Activated T-cell treated with anti-CD3 and anti-CD28 coated beads, Interleukin-2, amount 50 U/mL, for 24 hours (primary cell): ENCODE measurements at regions not wholly inside any gene's neighbourhood (a gene's known extent, or its start where the extent isn't known, plus 50 kb on each side); places are given as distances from the start of the nearest gene placed in this dataset.
"Not testable (repeated sequence)": the region's sequence is repeated elsewhere in the genome, so short reads cannot be mapped to it uniquely, and the experiment has no call there.

ENCODE experiments used
- DNase-seq: peaks from one replicate; pipeline ENCODE4 v3.0.0-alpha.2; 2020
- H3K27ac Mint-ChIP-seq: 2 replicates; pipeline ENCODE4 v1.8.0; 2020; ENCODE audit warnings: mild to moderate bottlenecking, mixed read lengths
- H3K27me3 Mint-ChIP-seq: 2 replicates; pipeline ENCODE4 v1.8.0; 2020; ENCODE audit warnings: mixed read lengths
- H3K36me3 Mint-ChIP-seq: 2 replicates; pipeline ENCODE4 v1.8.0; 2020; ENCODE audit warnings: low read depth, mixed read lengths
- H3K4me1 Mint-ChIP-seq: 2 replicates; pipeline ENCODE4 v1.8.0; 2020; ENCODE audit warnings: low read depth, mixed read lengths
- H3K4me3 Mint-ChIP-seq: 2 replicates; pipeline ENCODE4 v1.8.0; 2020; ENCODE audit warnings: mild to moderate bottlenecking, moderate library complexity, mixed read lengths
- H3K9me3 Mint-ChIP-seq: 2 replicates; pipeline ENCODE4 v1.8.0; 2020; ENCODE audit warnings: mixed read lengths

GRCh38 chr18:23311351-23312121 is 141.6 kb upstream of the RIOK3 start:
- Mint-ChIP-seq H3K36me3 (peaks cover 5% of the 10 kb centered on the region), H3K27ac (no peak overlapping the region)
- no peak for DNase-seq

GRCh38 chr18:23313379-23313778 is 139.7 kb upstream of the RIOK3 start:
- Mint-ChIP-seq H3K27me3 (no peaks in the 10 kb centered on the region), H3K36me3 (peaks cover 5% of the 10 kb centered on the region)
- DNase-seq, result no peak

More at GRCh38 chr18:23311351-23312121, 141.6 kb upstream of the RIOK3 start:
- Mint-ChIP-seq H3K4me1 (peaks cover 30% of the 10 kb centered on the region), H3K9me3 (no peaks in the 10 kb centered on the region), H3K27me3 (no peaks in the 10 kb centered on the region), H3K4me3 (no peak overlapping the region)

GRCh38 chr18:23314672-23315071 is 138.4 kb upstream of the RIOK3 start:
- no peaks in the 10 kb centered on the region for H3K27me3 Mint-ChIP-seq
- peaks cover 12% of the 10 kb centered on the region for H3K4me1 Mint-ChIP-seq
- DNase-seq, result no peak
- H3K9me3 Mint-ChIP-seq, result no peaks in the 10 kb centered on the region
- H3K36me3 Mint-ChIP-seq, result peaks cover 5% of the 10 kb centered on the region
- no peak overlapping the region for H3K4me3 Mint-ChIP-seq
- H3K27ac Mint-ChIP-seq, result no peak overlapping the region

More at GRCh38 chr18:23313379-23313778, 139.7 kb upstream of the RIOK3 start:
- peaks cover 16% of the 10 kb centered on the region for H3K4me1 Mint-ChIP-seq
- H3K27ac Mint-ChIP-seq, result no peak overlapping the region
- no peak overlapping the region for H3K4me3 Mint-ChIP-seq
- H3K9me3 Mint-ChIP-seq, result no peaks in the 10 kb centered on the region

DNA sequence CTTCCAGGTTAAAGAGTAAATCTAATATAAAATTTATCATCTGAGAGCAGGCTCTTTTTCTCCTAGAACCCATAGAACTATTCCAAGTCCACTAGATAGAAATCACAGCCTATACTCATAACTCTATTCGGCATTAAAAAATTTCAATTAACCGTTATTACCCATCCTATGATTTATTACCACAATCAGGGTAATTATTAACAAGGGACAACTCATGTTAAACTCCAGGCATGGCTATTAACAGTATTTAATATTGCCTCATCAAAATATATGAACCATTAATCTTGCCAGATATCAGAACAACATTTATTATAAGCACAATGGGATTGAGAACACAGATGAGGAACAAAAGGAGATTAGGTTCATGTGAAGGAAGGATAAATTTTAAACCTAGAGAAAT is 136.8 kb upstream of the RIOK3 start:
- Mint-ChIP-seq H3K27me3 (no peaks in the 10 kb centered on the region), H3K27ac (no peak overlapping the region), H3K4me1 (peaks cover 12% of the 10 kb centered on the region)

GRCh38 chr18:23316988-23317387 is 136.1 kb upstream of the RIOK3 start:
- H3K4me3 Mint-ChIP-seq, result no peak overlapping the region
- no peaks in the 10 kb centered on the region for H3K9me3 Mint-ChIP-seq
- H3K36me3 Mint-ChIP-seq, result no peaks in the 10 kb centered on the region
- H3K27me3 Mint-ChIP-seq, result no peaks in the 10 kb centered on the region
- no peak overlapping the region for H3K27ac Mint-ChIP-seq
- H3K4me1 Mint-ChIP-seq, result peaks cover 9% of the 10 kb centered on the region
- DNase-seq, result no peak

More for the DNA sequence above, 136.8 kb upstream of the RIOK3 start:
- Mint-ChIP-seq H3K4me3 (no peak overlapping the region), H3K36me3 (peaks cover 3% of the 10 kb centered on the region), H3K9me3 (no peaks in the 10 kb centered on the region)
- DNase-seq, result no peak

DNA sequence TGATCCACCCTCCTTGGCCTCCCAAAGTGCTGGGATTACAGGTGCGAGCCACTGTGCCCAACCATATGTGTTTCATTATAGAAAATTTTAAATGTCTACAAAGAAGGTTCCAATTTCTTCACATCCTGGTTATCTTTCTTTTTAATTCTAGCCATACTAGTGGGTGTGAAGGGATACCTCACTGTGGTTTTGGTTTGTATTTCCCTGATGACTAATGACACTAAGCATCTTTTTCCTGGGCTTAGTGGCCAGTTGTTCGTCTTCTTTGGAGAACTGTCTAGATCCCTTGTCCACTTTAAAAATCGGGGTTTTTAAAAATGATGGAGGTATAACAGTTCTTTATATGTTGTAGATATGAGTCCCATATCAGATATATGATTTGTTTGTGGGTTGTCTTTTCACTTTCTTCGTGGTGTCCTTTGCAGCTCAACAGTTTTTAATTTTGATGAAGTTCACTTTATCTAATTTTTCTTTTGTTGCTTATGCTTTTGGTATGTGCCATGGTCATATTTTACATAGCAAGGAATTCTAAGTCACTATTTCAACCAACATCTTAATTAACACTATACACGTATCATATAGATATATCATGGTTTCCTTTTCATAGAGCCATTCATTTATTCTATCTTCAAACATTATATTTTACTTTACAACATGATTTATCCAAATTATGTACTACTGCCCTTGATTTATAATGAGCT is 135.0 kb upstream of the RIOK3 start:
- H3K4me3 Mint-ChIP-seq, result no peak overlapping the region
- H3K27me3 Mint-ChIP-seq, result no peaks in the 10 kb centered on the region

DNA sequence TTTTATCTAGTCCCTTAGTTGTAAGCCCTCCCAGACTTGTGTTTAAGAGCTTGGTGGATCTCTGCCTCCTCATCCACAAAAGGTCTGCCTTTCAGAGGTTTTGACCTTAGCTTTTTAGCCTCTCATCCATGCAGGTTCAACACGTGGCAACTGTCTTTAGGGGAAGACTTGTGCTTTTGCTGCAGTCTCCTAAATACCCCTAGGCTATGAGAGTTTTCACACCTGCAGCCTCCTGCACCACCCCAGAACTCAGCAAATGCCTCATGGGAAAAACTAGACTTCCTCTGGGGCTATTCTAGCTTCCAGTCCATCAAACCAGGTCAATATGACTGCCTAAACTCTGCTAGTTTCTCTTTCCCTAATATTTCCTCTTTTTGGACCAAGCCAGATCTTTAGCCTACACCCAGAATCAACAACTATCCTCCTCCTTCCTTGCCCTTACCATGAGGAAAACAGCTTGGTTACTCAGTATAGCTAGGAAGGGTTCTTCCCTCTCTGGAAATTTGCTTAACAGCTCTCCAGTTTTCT is 132.3 kb upstream of the RIOK3 start:
- H3K27me3 Mint-ChIP-seq, result no peaks in the 10 kb centered on the region
- peaks cover 4% of the 10 kb centered on the region for H3K4me1 Mint-ChIP-seq
- H3K4me3 Mint-ChIP-seq, result no peak overlapping the region
- no peaks in the 10 kb centered on the region for H3K36me3 Mint-ChIP-seq
- no peaks in the 10 kb centered on the region for H3K9me3 Mint-ChIP-seq
- no peak overlapping the region for H3K27ac Mint-ChIP-seq
- no peak for DNase-seq

More for the DNA sequence above, 135.0 kb upstream of the RIOK3 start:
- DNase-seq, result no peak
- Mint-ChIP-seq H3K27ac (no peak overlapping the region), H3K4me1 (peaks cover 6% of the 10 kb centered on the region), H3K36me3 (no peaks in the 10 kb centered on the region), H3K9me3 (no peaks in the 10 kb centered on the region)

DNA sequence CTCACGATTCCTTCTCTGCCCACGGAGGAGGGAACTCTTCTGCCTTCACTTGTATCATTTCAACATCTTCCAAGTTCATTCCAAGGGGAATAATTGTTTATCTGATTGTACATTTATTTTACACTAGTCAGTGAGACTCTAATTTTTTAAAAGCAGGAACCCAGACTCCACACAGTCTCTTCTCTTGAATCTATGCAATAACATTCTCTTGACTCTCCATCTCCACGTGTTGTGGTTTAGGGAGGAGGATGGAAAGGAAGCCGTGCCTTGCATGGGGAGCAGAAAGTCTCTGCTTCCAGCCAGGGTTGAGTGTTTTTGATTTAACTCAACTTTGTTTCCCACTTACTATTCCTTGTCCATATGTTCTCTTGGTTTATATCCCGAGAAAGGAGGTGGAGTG is 131.1 kb upstream of the RIOK3 start:
- Mint-ChIP-seq H3K27me3 (no peaks in the 10 kb centered on the region), H3K4me3 (no peak overlapping the region), H3K27ac (no peak overlapping the region), H3K9me3 (peaks cover 2% of the 10 kb centered on the region), H3K4me1 (peaks cover 4% of the 10 kb centered on the region), H3K36me3 (peaks cover 1% of the 10 kb centered on the region)
- no peak for DNase-seq

- Mint-ChIP-seq H3K36me3 (peaks cover 6% of the 10 kb centered on the region), H3K4me1 (no peaks in the 10 kb centered on the region), H3K4me3 (no peak overlapping the region), H3K27me3 (no peaks in the 10 kb centered on the region), H3K27ac (no peak overlapping the region), H3K9me3 (peaks cover 2% of the 10 kb centered on the region)
- no peak for DNase-seq
Observed at GRCh38 chr18:23324056-23324811, 128.9 kb upstream of the RIOK3 start.

- Mint-ChIP-seq H3K27ac (no peak overlapping the region), H3K27me3 (no peaks in the 10 kb centered on the region), H3K36me3 (peaks cover 10% of the 10 kb centered on the region), H3K9me3 (peaks cover 2% of the 10 kb centered on the region), H3K4me1 (no peaks in the 10 kb centered on the region), H3K4me3 (no peak overlapping the region)
- no peak for DNase-seq
Observed at GRCh38 chr18:23324861-23325260, 128.2 kb upstream of the RIOK3 start.

GRCh38 chr18:23329671-23330070 is 123.4 kb upstream of the RIOK3 start:
- not testable (repeated sequence) for H3K27ac Mint-ChIP-seq, DNase-seq, H3K4me1 Mint-ChIP-seq, H3K27me3 Mint-ChIP-seq, H3K4me3 Mint-ChIP-seq, H3K9me3 Mint-ChIP-seq
- peaks cover 20% of the 10 kb centered on the region for H3K36me3 Mint-ChIP-seq

GRCh38 chr18:23330423-23330822 is 122.7 kb upstream of the RIOK3 start:
- Mint-ChIP-seq H3K4me1 (no peaks in the 10 kb centered on the region), H3K27ac (no peak overlapping the region), H3K36me3 (peaks cover 20% of the 10 kb centered on the region), H3K4me3 (no peak overlapping the region), H3K27me3 (no peaks in the 10 kb centered on the region), H3K9me3 (peaks cover 2% of the 10 kb centered on the region)
- DNase-seq, result no peak

GRCh38 chr18:23331091-23331920 is 121.8 kb upstream of the RIOK3 start:
- Mint-ChIP-seq H3K4me1 (peaks cover 3% of the 10 kb centered on the region), H3K4me3 (no peak overlapping the region), H3K9me3 (peaks cover 2% of the 10 kb centered on the region), H3K27ac (no peak overlapping the region), H3K36me3 (peaks cover 24% of the 10 kb centered on the region), H3K27me3 (no peaks in the 10 kb centered on the region)
- DNase-seq, result no peak

- Mint-ChIP-seq H3K27me3 (no peaks in the 10 kb centered on the region), H3K4me3 (no peak overlapping the region), H3K36me3 (peaks cover 24% of the 10 kb centered on the region), H3K27ac (no peak overlapping the region), H3K9me3 (no peaks in the 10 kb centered on the region), H3K4me1 (peaks cover 9% of the 10 kb centered on the region)
- DNase-seq, result no peak
Observed at GRCh38 chr18:23332356-23332755, 120.7 kb upstream of the RIOK3 start.
